IPS DF 19.7 (cell line): ENCODE measurements at regions not wholly inside any gene's neighbourhood (a gene's known extent, or its start where the extent isn't known, plus 50 kb on each side); places are given as distances from the start of the nearest gene placed in this dataset.
"Not testable (repeated sequence)": the region's sequence is repeated elsewhere in the genome, so short reads cannot be mapped to it uniquely, and the experiment has no call there.

Source experiments
- DNase-seq: peaks from one replicate; pipeline ENCODE4 v3.0.0-alpha.2; 2013; ENCODE audit warnings: low read depth, low spot score

GRCh38 chr12:131192951-131193350 lies 239.2 kb downstream of the ADGRD1 start:
- no peak for DNase-seq

- no peak for DNase-seq
Measured at GRCh38 chr12:131194166-131194565, 240.5 kb downstream of the ADGRD1 start.

GRCh38 chr12:131195796-131196195 lies 242.1 kb downstream of the ADGRD1 start:
- no peak for DNase-seq

- no peak for DNase-seq
Measured at GRCh38 chr12:131196220-131196619, 242.5 kb downstream of the ADGRD1 start.

GRCh38 chr12:131197490-131197889 lies 243.8 kb downstream of the ADGRD1 start:
- no peak for DNase-seq

- no peak for DNase-seq
Measured at GRCh38 chr12:131199221-131199620, 245.5 kb downstream of the ADGRD1 start.

- DNase-seq = not testable (repeated sequence)
Measured at GRCh38 chr12:131201912-131202311, 248.2 kb downstream of the ADGRD1 start.

- DNase-seq = no peak
Measured at GRCh38 chr12:131202592-131203378, 249.1 kb downstream of the ADGRD1 start.

- no peak for DNase-seq
Measured at GRCh38 chr12:131203666-131204415, 250.1 kb downstream of the ADGRD1 start.

- DNase-seq = no peak
Measured at GRCh38 chr12:131204416-131205274, 250.9 kb downstream of the ADGRD1 start.

GRCh38 chr12:131205275-131205933 lies 251.7 kb downstream of the ADGRD1 start:
- not testable (repeated sequence) for DNase-seq

- not testable (repeated sequence) for DNase-seq
Measured at GRCh38 chr12:131206630-131207299, 253.1 kb downstream of the ADGRD1 start.

GRCh38 chr12:131207300-131207660 lies 253.6 kb downstream of the ADGRD1 start:
- DNase-seq = not testable (repeated sequence)

- DNase-seq = not testable (repeated sequence)
Measured at GRCh38 chr12:131207841-131208240, 254.1 kb downstream of the ADGRD1 start.

GRCh38 chr12:131208425-131208824 lies 254.7 kb downstream of the ADGRD1 start:
- DNase-seq = no peak

GRCh38 chr12:131209082-131210070 lies 255.7 kb downstream of the ADGRD1 start:
- DNase-seq = no peak

GRCh38 chr12:131210506-131211339 lies 257.0 kb downstream of the ADGRD1 start:
- DNase-seq = no peak

GRCh38 chr12:131211340-131211938 lies 257.7 kb downstream of the ADGRD1 start:
- DNase-seq = no peak
